Subcutaneous abdominal adipose tissue (tissue), 5 donors: ENCODE measurements at regions not wholly inside any gene's neighbourhood (a gene's known extent, or its start where the extent isn't known, plus 50 kb on each side); places are given as distances from the start of the nearest gene placed in this dataset.
"Not testable (repeated sequence)": the region's sequence is repeated elsewhere in the genome, so short reads cannot be mapped to it uniquely, and the experiment has no call there.

Source experiments
- H3K27ac ChIP-seq: one replicate; pipeline ENCODE4 v1.7.0; 2013; ENCODE audit warnings: low read depth, mild to moderate bottlenecking, inconsistent platforms, low read length, moderate library complexity
- H3K27me3 ChIP-seq, 5 donors: one replicate each; pipeline ENCODE4 v1.7.0; 2013; ENCODE audit warnings: low read length in 5 of 5, inconsistent platforms in 1 of 5; ENCODE audit not compliant: control insufficient read depth in 5 of 5, insufficient read depth in 4 of 5
- H3K36me3 ChIP-seq, 5 donors: one replicate each; pipeline ENCODE4 v1.7.0; 2013; ENCODE audit warnings: low read length in 5 of 5; ENCODE audit not compliant: control insufficient read depth in 5 of 5, insufficient read depth in 5 of 5
- H3K4me1 ChIP-seq, 5 donors: one replicate each; pipeline ENCODE4 v1.7.0; 2013; ENCODE audit warnings: low read length in 5 of 5, mild to moderate bottlenecking in 3 of 5, moderate library complexity in 1 of 5; ENCODE audit not compliant: control insufficient read depth in 5 of 5, insufficient read depth in 5 of 5
- H3K4me3 ChIP-seq, 5 donors: one replicate each; pipeline ENCODE4 v1.7.0; 2013; ENCODE audit warnings: low read length in 5 of 5, low read depth in 1 of 5
- H3K9ac ChIP-seq, 5 donors: one replicate each; pipeline ENCODE4 v1.7.0; 2013; ENCODE audit warnings: low read length in 5 of 5, mild to moderate bottlenecking in 4 of 5, moderate library complexity in 3 of 5
- H3K9me3 ChIP-seq, 5 donors: one replicate each; pipeline ENCODE4 v1.7.0; 2013; ENCODE audit warnings: low read length in 5 of 5; ENCODE audit not compliant: control insufficient read depth in 5 of 5
- donor health status: healthy.
- donor health status: healthy.
- donor health status: healthy.
- donor health status: healthy.
- donor health status: healthy.

- H3K9me3 ChIP-seq, H3K4me1 ChIP-seq, H3K27ac ChIP-seq: not testable (repeated sequence)
Measured at GRCh38 chr6:18659994-18660393, 272.8 kb downstream of the RNF144B start.

GRCh38 chr6:18663011-18663410, 275.9 kb downstream of the RNF144B start:
- no peak overlapping the region for H3K9ac ChIP-seq
- H3K36me3 ChIP-seq, result no peaks in the 10 kb centered on the region
- no peak overlapping the region for H3K4me3 ChIP-seq
- no peaks in the 10 kb centered on the region for H3K4me1 ChIP-seq
- H3K27ac ChIP-seq, result no peak overlapping the region
- no peaks in the 10 kb centered on the region for H3K9me3 ChIP-seq
- H3K27me3 ChIP-seq, result no peaks in the 10 kb centered on the region

More at GRCh38 chr6:18659994-18660393, 272.8 kb downstream of the RNF144B start:
- not testable (repeated sequence) for H3K9ac ChIP-seq, H3K4me3 ChIP-seq, H3K27me3 ChIP-seq, H3K36me3 ChIP-seq

- Histone ChIP-seq H3K36me3 (no peaks in the 10 kb centered on the region), H3K4me3 (no peak overlapping the region), H3K9ac (no peak overlapping the region), H3K27ac (no peak overlapping the region), H3K4me1 (no peaks in the 10 kb centered on the region), H3K27me3 (no peaks in the 10 kb centered on the region), H3K9me3 (no peaks in the 10 kb centered on the region)
Measured at GRCh38 chr6:18664401-18664800, 277.3 kb downstream of the RNF144B start.

GRCh38 chr6:18667612-18668011, 280.5 kb downstream of the RNF144B start:
- Histone ChIP-seq H3K4me3 (no peak overlapping the region), H3K4me1 (no peaks in the 10 kb centered on the region), H3K9ac (no peak overlapping the region), H3K27me3 (no peaks in the 10 kb centered on the region), H3K9me3 (no peaks in the 10 kb centered on the region), H3K27ac (no peak overlapping the region), H3K36me3 (no peaks in the 10 kb centered on the region)

- Histone ChIP-seq H3K27ac (no peak overlapping the region), H3K4me3 (no peak overlapping the region), H3K27me3 (no peaks in the 10 kb centered on the region), H3K4me1 (no peaks in the 10 kb centered on the region), H3K9me3 (no peaks in the 10 kb centered on the region), H3K36me3 (no peaks in the 10 kb centered on the region), H3K9ac (no peak overlapping the region)
Measured at GRCh38 chr6:18668994-18669393, 281.8 kb downstream of the RNF144B start.

GRCh38 chr6:18672852-18673251, 285.7 kb downstream of the RNF144B start:
- Histone ChIP-seq H3K4me1 (no peaks in the 10 kb centered on the region), H3K36me3 (no peaks in the 10 kb centered on the region), H3K27me3 (no peaks in the 10 kb centered on the region), H3K4me3 (no peak overlapping the region), H3K9ac (no peak overlapping the region), H3K9me3 (peaks cover 0 to 5% (median 0%) of the 10 kb centered on the region in 5 donors), H3K27ac (no peak overlapping the region)

- no peaks in the 10 kb centered on the region for H3K36me3 ChIP-seq
- H3K4me3 ChIP-seq, result no peak overlapping the region
Measured at GRCh38 chr6:18674346-18674745, 287.2 kb downstream of the RNF144B start.

GRCh38 chr6:18675881-18676280, 288.7 kb downstream of the RNF144B start:
- Histone ChIP-seq H3K36me3 (no peaks in the 10 kb centered on the region), H3K4me3 (no peak overlapping the region), H3K27ac (no peak overlapping the region), H3K4me1 (no peaks in the 10 kb centered on the region), H3K27me3 (no peaks in the 10 kb centered on the region), H3K9ac (no peak overlapping the region), H3K9me3 (peaks cover 0 to 11% (median 0%) of the 10 kb centered on the region in 5 donors)

More at GRCh38 chr6:18674346-18674745, 287.2 kb downstream of the RNF144B start:
- H3K27ac ChIP-seq, result no peak overlapping the region
- H3K27me3 ChIP-seq, result no peaks in the 10 kb centered on the region
- H3K9ac ChIP-seq, result no peak overlapping the region
- no peaks in the 10 kb centered on the region for H3K4me1 ChIP-seq
- H3K9me3 ChIP-seq, result peaks cover 0 to 11% (median 0%) of the 10 kb centered on the region in 5 donors

GRCh38 chr6:18676548-18676947, 289.4 kb downstream of the RNF144B start:
- Histone ChIP-seq H3K36me3 (no peaks in the 10 kb centered on the region), H3K4me3 (no peak overlapping the region), H3K9ac (no peak overlapping the region), H3K27ac (no peak overlapping the region), H3K4me1 (no peaks in the 10 kb centered on the region), H3K27me3 (no peaks in the 10 kb centered on the region), H3K9me3 (peaks cover 0 to 11% (median 0%) of the 10 kb centered on the region in 5 donors)

GRCh38 chr6:18680842-18681241, 293.7 kb downstream of the RNF144B start:
- H3K36me3 ChIP-seq, result no peaks in the 10 kb centered on the region
- no peak overlapping the region for H3K27ac ChIP-seq
- no peak overlapping the region for H3K9ac ChIP-seq
- peaks cover 0 to 11% (median 0%) of the 10 kb centered on the region in 5 donors for H3K9me3 ChIP-seq
- no peaks in the 10 kb centered on the region for H3K27me3 ChIP-seq
- H3K4me1 ChIP-seq, result peaks cover 0 to 2% (median 0%) of the 10 kb centered on the region in 5 donors
- no peak overlapping the region for H3K4me3 ChIP-seq
